ENCODE measurements at regions not wholly inside any gene's neighbourhood (a gene's known extent, or its start where the extent isn't known, plus 50 kb on each side); places are given as distances from the start of the nearest gene placed in this dataset.

DNA sequence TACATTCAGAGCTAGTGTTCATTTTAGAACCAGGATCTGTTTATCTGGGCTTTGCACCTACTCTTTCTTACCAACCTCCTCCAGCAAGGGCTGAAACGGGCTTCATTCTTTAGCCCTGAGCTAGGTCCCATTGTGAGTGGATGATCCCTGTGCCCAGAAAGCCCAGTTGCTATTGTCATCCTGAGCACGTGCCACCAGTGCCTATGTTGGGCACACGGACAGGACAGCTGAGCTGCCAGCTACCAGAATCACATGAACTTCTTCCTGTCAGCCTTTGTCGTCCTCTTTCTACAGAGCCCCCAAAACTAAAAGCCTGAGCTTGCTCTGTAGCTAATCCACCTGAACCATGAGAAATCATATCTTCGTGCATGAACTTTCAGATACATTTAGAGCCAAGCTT is 74.4 kb upstream of the NTM start:
- H3K27me3 ChIP-seq (replicated peaks; ENCODE audit: control insufficient read depth, insufficient read depth, low read length), result no peaks in the 10 kb centered on the region; the same call in 1 of the 2 replicates
- TF ChIP-seq, protein P1, sequence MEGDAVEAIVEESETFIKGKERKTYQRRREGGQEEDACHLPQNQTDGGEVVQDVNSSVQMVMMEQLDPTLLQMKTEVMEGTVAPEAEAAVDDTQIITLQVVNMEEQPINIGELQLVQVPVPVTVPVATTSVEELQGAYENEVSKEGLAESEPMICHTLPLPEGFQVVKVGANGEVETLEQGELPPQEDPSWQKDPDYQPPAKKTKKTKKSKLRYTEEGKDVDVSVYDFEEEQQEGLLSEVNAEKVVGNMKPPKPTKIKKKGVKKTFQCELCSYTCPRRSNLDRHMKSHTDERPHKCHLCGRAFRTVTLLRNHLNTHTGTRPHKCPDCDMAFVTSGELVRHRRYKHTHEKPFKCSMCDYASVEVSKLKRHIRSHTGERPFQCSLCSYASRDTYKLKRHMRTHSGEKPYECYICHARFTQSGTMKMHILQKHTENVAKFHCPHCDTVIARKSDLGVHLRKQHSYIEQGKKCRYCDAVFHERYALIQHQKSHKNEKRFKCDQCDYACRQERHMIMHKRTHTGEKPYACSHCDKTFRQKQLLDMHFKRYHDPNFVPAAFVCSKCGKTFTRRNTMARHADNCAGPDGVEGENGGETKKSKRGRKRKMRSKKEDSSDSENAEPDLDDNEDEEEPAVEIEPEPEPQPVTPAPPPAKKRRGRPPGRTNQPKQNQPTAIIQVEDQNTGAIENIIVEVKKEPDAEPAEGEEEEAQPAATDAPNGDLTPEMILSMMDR (IDR thresholded peaks at IDR 0.05; ENCODE audit: insufficient read depth, low read length, poor library complexity, severe bottlenecking), result no peak
- no peak for DNase-seq (ENCODE audit: extremely low read depth, insufficient read length)
- no peak overlapping the region for H3K4me3 ChIP-seq (replicated peaks; ENCODE audit: low read depth, low read length)
- H3K36me3 ChIP-seq (ENCODE audit: control insufficient read depth, insufficient read depth, low read length), result no peaks in the 10 kb centered on the region

DNA sequence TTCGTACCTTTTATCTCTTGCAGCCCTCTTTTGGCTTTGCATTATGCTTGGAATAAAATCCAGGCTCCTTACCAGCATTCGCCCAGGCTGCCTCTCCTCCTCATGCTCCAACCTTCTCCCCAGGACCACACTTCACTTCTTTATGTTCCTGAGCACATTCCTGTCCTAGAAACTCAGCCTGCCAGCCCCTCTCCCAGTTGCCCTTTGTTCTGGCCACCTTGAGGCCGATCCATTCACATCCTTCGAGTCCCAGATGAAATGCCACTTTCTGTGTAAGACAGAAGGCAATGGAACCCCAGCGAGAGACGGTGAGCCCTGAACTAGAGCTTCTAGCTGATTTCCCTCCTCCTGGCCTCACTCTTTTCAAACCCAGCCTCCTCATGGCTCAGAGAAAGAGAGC is 73.0 kb upstream of the NTM start:
- no peaks in the 10 kb centered on the region; the same call in 1 of the 2 replicates for H3K27me3 ChIP-seq (replicated peaks; ENCODE audit: control insufficient read depth, insufficient read depth, low read length)
- no peak for DNase-seq (ENCODE audit: extremely low read depth, insufficient read length)
- H3K36me3 ChIP-seq (ENCODE audit: control insufficient read depth, insufficient read depth, low read length), result no peaks in the 10 kb centered on the region
- H3K4me3 ChIP-seq (replicated peaks; ENCODE audit: low read depth, low read length), result no peak overlapping the region
- TF ChIP-seq, protein P1 (IDR thresholded peaks at IDR 0.05; ENCODE audit: insufficient read depth, low read length, poor library complexity, severe bottlenecking), result no peak

DNA sequence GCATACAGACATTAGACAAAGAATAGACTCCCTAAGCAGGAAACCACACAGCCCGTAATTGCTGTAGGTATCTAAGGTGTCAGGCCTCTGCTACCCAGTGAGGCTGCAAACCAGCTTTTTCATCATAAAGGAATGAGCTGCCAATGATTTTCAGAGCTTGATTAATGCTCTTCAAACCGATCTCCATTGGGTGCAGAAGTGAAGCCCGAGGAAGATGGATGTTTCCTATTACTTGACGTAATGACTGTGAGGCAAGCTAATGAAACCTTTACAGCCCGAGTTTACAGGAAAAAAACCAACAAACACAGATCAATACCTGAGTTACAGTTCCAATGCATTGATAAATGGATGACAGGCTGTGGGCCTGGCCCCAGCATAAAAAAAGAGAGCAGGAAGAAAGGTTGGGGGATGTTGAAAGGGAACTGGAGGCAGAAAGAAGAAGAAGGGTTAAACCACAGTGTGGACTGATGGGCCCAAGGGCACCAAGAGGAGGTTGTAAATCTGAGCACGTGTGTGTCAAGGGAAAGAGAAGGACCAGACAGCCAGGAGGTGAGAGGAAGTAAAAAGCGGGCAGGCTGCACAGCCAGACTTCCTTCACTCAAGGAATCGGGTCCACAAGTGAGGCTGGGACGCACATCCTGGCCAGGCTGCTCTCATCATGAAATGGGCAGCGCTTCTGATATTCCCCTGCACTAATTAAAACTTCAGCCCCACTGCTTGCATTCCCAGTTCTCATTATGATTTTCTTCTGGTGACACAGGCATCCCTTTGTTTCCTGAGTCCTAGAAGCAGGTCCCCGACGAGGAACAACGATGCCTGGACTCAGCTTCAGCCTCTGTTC is 70.6 kb upstream of the NTM start:
- H3K27me3 ChIP-seq (replicated peaks; ENCODE audit: control insufficient read depth, insufficient read depth, low read length), result no peaks in the 10 kb centered on the region; the same call in 1 of the 2 replicates
- H3K36me3 ChIP-seq (ENCODE audit: control insufficient read depth, insufficient read depth, low read length), result no peaks in the 10 kb centered on the region
- DNase-seq (ENCODE audit: extremely low read depth, insufficient read length), result no peak
- no peak overlapping the region for H3K4me3 ChIP-seq (replicated peaks; ENCODE audit: low read depth, low read length)
- TF ChIP-seq, protein P1 (IDR thresholded peaks at IDR 0.05; ENCODE audit: insufficient read depth, low read length, poor library complexity, severe bottlenecking), result no peak

DNA sequence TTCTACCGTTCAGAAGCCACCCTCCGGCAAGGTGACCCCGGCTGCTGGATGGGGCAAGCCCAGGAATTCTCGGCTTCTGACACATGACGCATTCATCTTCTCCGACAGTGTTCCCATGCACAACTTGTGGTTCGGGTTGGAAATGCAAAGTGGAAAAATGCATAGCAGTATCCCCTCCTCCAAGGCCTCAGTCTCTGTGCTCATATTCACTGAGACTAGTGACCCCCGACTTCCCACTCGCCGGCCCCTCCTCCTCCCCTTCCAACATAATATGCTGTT is 70.0 kb upstream of the NTM start:
- TF ChIP-seq, protein P1 (IDR thresholded peaks at IDR 0.05; ENCODE audit: insufficient read depth, low read length, poor library complexity, severe bottlenecking), result no peak
- DNase-seq (ENCODE audit: extremely low read depth, insufficient read length), result no peak
- H3K27me3 ChIP-seq (replicated peaks; ENCODE audit: control insufficient read depth, insufficient read depth, low read length), result no peaks in the 10 kb centered on the region; the same call in 1 of the 2 replicates

DNA sequence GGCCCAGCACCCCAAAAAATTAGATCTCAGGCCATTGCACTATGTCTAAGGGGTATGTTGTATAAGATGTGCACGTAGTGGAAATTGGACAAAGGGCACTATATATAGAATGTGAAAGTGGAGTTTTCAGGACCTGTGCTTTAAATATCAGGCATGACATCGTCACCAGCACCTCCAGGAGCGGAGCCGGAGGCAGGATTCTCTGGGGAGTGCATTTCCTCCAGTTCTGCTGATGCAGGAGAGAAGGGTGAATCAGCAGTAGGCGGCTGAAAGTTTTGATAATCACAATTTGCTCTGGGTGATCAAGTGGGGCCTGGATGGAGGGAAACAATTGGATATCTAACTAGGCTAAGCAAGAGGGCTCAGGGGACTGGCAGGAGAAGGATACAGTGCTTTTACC is 69.1 kb upstream of the NTM start:
- no peak for DNase-seq (ENCODE audit: extremely low read depth, insufficient read length)
- Histone ChIP-seq H3K27me3 (replicated peaks; ENCODE audit: control insufficient read depth, insufficient read depth, low read length) (no peaks in the 10 kb centered on the region; the same call in 1 of the 2 replicates), H3K36me3 (ENCODE audit: control insufficient read depth, insufficient read depth, low read length) (no peaks in the 10 kb centered on the region), H3K4me3 (replicated peaks; ENCODE audit: low read depth, low read length) (no peak overlapping the region)
- TF ChIP-seq, protein P1 (IDR thresholded peaks at IDR 0.05; ENCODE audit: insufficient read depth, low read length, poor library complexity, severe bottlenecking), result no peak

More for the DNA sequence above, 70.0 kb upstream of the NTM start:
- Histone ChIP-seq H3K4me3 (replicated peaks; ENCODE audit: low read depth, low read length) (no peak overlapping the region), H3K36me3 (ENCODE audit: control insufficient read depth, insufficient read depth, low read length) (no peaks in the 10 kb centered on the region)

Data from GM06990 (cell line).